RWPE2 (cell line): ENCODE measurements at regions not wholly inside any gene's neighbourhood (a gene's known extent, or its start where the extent isn't known, plus 50 kb on each side); places are given as distances from the start of the nearest gene placed in this dataset.

Experiments
- ATAC-seq: fragments of 200-7000 bp; cut with Tn5 transposase; 3 replicates; pipeline ENCODE4 v1.9.1; 2021; ENCODE audit warnings: low read depth
- DNase-seq: peaks from one replicate; pipeline ENCODE4 v3.0.0-alpha.2; 2020; ENCODE audit warnings: low spot score
- H3K27ac ChIP-seq: fragments of 450-650 bp; 2 replicates; pipeline ENCODE4 v1.5.1; 2017; ENCODE audit warnings: mild to moderate bottlenecking; ENCODE audit not compliant: poor library complexity, severe bottlenecking
- H3K27me3 ChIP-seq: fragments of 250-450 bp; sonication (Bioruptor Pico); 2 replicates; pipeline ENCODE4 v1.5.1; 2021; ENCODE audit warnings: mild to moderate bottlenecking, moderate library complexity; ENCODE audit not compliant: insufficient read depth, poor library complexity, severe bottlenecking
- H3K36me3 ChIP-seq: fragments of 250-450 bp; sonication (Bioruptor Pico); 2 replicates; pipeline ENCODE4 v1.5.1; 2020; ENCODE audit warnings: low read depth, mild to moderate bottlenecking, moderate library complexity
- H3K4me1 ChIP-seq: fragments of 250-450 bp; sonication (Bioruptor Pico); 2 replicates; pipeline ENCODE4 v1.5.1; 2021; ENCODE audit warnings: mild to moderate bottlenecking, moderate library complexity; ENCODE audit not compliant: insufficient read depth, poor library complexity, severe bottlenecking
- H3K4me3 ChIP-seq: fragments of 250-450 bp; sonication (Bioruptor Pico); 2 replicates; pipeline ENCODE4 v1.5.1; 2021; ENCODE audit warnings: mild to moderate bottlenecking, moderate library complexity; ENCODE audit not compliant: severe bottlenecking
- H3K9me3 ChIP-seq: fragments of 250-450 bp; sonication (Bioruptor Pico); 2 replicates; pipeline ENCODE4 v1.5.1; 2021; ENCODE audit warnings: mild to moderate bottlenecking, moderate library complexity; ENCODE audit not compliant: severe bottlenecking
- CTCF ChIP-seq: fragments of 450-650 bp; IDR thresholded peaks from one replicate; pipeline ENCODE4 v1.5.1; 2017; ENCODE audit warnings: mild to moderate bottlenecking, moderate library complexity; ENCODE audit not compliant: poor library complexity, severe bottlenecking

GRCh38 chr6:26202811-26203583 is 115.8 kb downstream of the HFE start:
- ATAC-seq, result no peak
- Histone ChIP-seq H3K27ac (peak overlapping the region; percentile 93), H3K4me3 (no peak overlapping the region), H3K9me3 (no peaks in the 10 kb centered on the region), H3K27me3 (no peaks in the 10 kb centered on the region), H3K4me1 (peaks cover 8% of the 10 kb centered on the region), H3K36me3 (no peaks in the 10 kb centered on the region)
- no peak for TF ChIP-seq CTCF
- DNase-seq, result no peak

GRCh38 chr6:26204332-26205160 is 117.3 kb downstream of the HFE start:
- DNase-seq (peak; percentile 95), ATAC-seq (peak; percentile 54)
- TF ChIP-seq CTCF, result peak; percentile 37
- H3K36me3 ChIP-seq, result no peaks in the 10 kb centered on the region
- H3K4me1 ChIP-seq, result peaks cover 8% of the 10 kb centered on the region
- H3K27me3 ChIP-seq, result no peaks in the 10 kb centered on the region
- peak overlapping the region; percentile 93 for H3K27ac ChIP-seq
- no peaks in the 10 kb centered on the region for H3K9me3 ChIP-seq
- H3K4me3 ChIP-seq, result peak overlapping the region; percentile 61

- DNase-seq (no peak), ATAC-seq (peak; percentile 59)
- Histone ChIP-seq H3K9me3 (no peaks in the 10 kb centered on the region), H3K36me3 (no peaks in the 10 kb centered on the region), H3K4me1 (peaks cover 7% of the 10 kb centered on the region), H3K4me3 (peak overlapping the region; percentile 61), H3K27ac (peak overlapping the region; percentile 93), H3K27me3 (no peaks in the 10 kb centered on the region)
- no peak for TF ChIP-seq CTCF
Observed at GRCh38 chr6:26205161-26205624, 118.0 kb downstream of the HFE start.

- no peak for TF ChIP-seq CTCF
- Histone ChIP-seq H3K27me3 (no peaks in the 10 kb centered on the region), H3K27ac (peak overlapping the region; percentile 93), H3K4me3 (peak overlapping the region; percentile 61), H3K36me3 (no peaks in the 10 kb centered on the region), H3K9me3 (no peaks in the 10 kb centered on the region), H3K4me1 (peaks cover 3% of the 10 kb centered on the region)
- DNase-seq, result no peak
- peak; percentile 64 for ATAC-seq
Observed at GRCh38 chr6:26205625-26206574, 118.7 kb downstream of the HFE start.
